Ascending aorta (tissue), 2 donors: ENCODE measurements at regions not wholly inside any gene's neighbourhood (a gene's known extent, or its start where the extent isn't known, plus 50 kb on each side); places are given as distances from the start of the nearest gene placed in this dataset.

Source experiments
- DNase-seq, 2 donors: peaks; one replicate each; pipeline ENCODE4 v3.0.0-alpha.2; 2019; ENCODE audit warnings: low spot score in 2 of 2
- H3K27ac ChIP-seq, 2 donors: fragments of 200-600 bp; sonication (generic); one replicate each; pipeline ENCODE4 v1.5.1; 2016 to 2017; ENCODE audit warnings: mild to moderate bottlenecking in 1 of 2
- H3K27me3 ChIP-seq: fragments of 200-600 bp; sonication (generic); one replicate; pipeline ENCODE4 v1.5.1; 2017
- H3K36me3 ChIP-seq, 2 donors: fragments of 200-600 bp; sonication (generic); one replicate each; pipeline ENCODE4 v1.5.1; 2016
- H3K4me1 ChIP-seq, 2 donors: fragments of 200-600 bp; sonication (generic); one replicate each; pipeline ENCODE4 v1.5.1; 2016 to 2017; ENCODE audit warnings: mild to moderate bottlenecking in 1 of 2
- H3K4me3 ChIP-seq, 2 donors: fragments of 200-600 bp; sonication (generic); one replicate each; pipeline ENCODE4 v1.5.1; 2016 to 2017; ENCODE audit warnings: mild to moderate bottlenecking in 1 of 2
- H3K9me3 ChIP-seq, 2 donors: fragments of 200-600 bp; sonication (generic); one replicate each; pipeline ENCODE4 v1.5.1; 2016
- CTCF ChIP-seq, 3 experiments: fragments of 200-600 bp in 2 of 3; fragments of 450-650 bp in 1 of 3; sonication (generic) in 2 of 3; IDR thresholded peaks; one replicate each; pipeline ENCODE4 v1.5.1; 2016 to 2019; ENCODE audit warnings: antibody characterized with exemption in 3 of 3, mild to moderate bottlenecking in 1 of 3, moderate library complexity in 1 of 3
- intact Hi-C: fragments of 100-400 bp; cut with DNase I; formaldehyde crosslinking; loops from one replicate; pipeline ENCODE4 v1.15.1; 2023

GRCh38 chr4:138915756-138916155, 99.8 kb upstream of the NOCT start:
- Histone ChIP-seq H3K36me3 (no peaks in the 10 kb centered on the region), H3K27ac (no peak overlapping the region), H3K9me3 (no peaks in the 10 kb centered on the region), H3K4me3 (no peak overlapping the region), H3K27me3 (no peaks in the 10 kb centered on the region), H3K4me1 (no peaks in the 10 kb centered on the region)
- intact Hi-C loops = no loop called here
- DNase-seq = no peak
- no peak for TF ChIP-seq CTCF (IDR thresholded peaks at IDR 0.05)

GRCh38 chr4:138912704-138913340, 102.8 kb upstream of the NOCT start:
- intact Hi-C loops = no loop called here
- no peak for TF ChIP-seq CTCF (IDR thresholded peaks at IDR 0.05)
- no peak for DNase-seq
- no peaks in the 10 kb centered on the region for H3K9me3 ChIP-seq
- H3K36me3 ChIP-seq = no peaks in the 10 kb centered on the region
- no peak overlapping the region for H3K27ac ChIP-seq
- H3K4me1 ChIP-seq = no peaks in the 10 kb centered on the region
- no peaks in the 10 kb centered on the region for H3K27me3 ChIP-seq
- no peak overlapping the region for H3K4me3 ChIP-seq

- Histone ChIP-seq H3K4me1 (no peaks in the 10 kb centered on the region), H3K9me3 (no peaks in the 10 kb centered on the region), H3K27ac (no peak overlapping the region), H3K36me3 (no peaks in the 10 kb centered on the region), H3K27me3 (no peaks in the 10 kb centered on the region), H3K4me3 (no peak overlapping the region)
- DNase-seq = no peak
- TF ChIP-seq CTCF (IDR thresholded peaks at IDR 0.05) = no peak
- intact Hi-C loops = loop anchor here (1.0 kb wide), 1 partner anchor 103 kb away; the partner anchor contains the start of gene NOCT
These were observed 103.5 kb upstream of the NOCT start for GRCh38 chr4:138911909-138912703.

GRCh38 chr4:138910914-138911336, 104.7 kb upstream of the NOCT start:
- no peak overlapping the region for H3K4me3 ChIP-seq

More at GRCh38 chr4:138910914-138911336, 104.7 kb upstream of the NOCT start:
- Histone ChIP-seq H3K27ac (no peak overlapping the region), H3K27me3 (no peaks in the 10 kb centered on the region), H3K4me1 (no peaks in the 10 kb centered on the region), H3K9me3 (no peaks in the 10 kb centered on the region), H3K36me3 (no peaks in the 10 kb centered on the region)
- intact Hi-C loops = loop anchor here (1.0 kb wide), 1 partner anchor 104 kb away; the partner anchor contains the start of gene NOCT
- DNase-seq = peak; percentile 21 to 80
- no peak for TF ChIP-seq CTCF (IDR thresholded peaks at IDR 0.05)
